DND-41 (cell line): ENCODE measurements at regions not wholly inside any gene's neighbourhood (a gene's known extent, or its start where the extent isn't known, plus 50 kb on each side); places are given as distances from the start of the nearest gene placed in this dataset.

Experiments
- ATAC-seq: fragments of 200-7000 bp; cut with Tn5 transposase; 3 replicates; pipeline ENCODE4 v1.9.1; 2021; ENCODE audit warnings: low read depth; ENCODE audit not compliant: insufficient read depth
- DNase-seq: peaks from one replicate; pipeline ENCODE4 v3.0.0-alpha.2; 2020
- H2AFZ ChIP-seq: 2 replicates; pipeline ENCODE4 v1.6.0; 2012; ENCODE audit warnings: low read depth, low read length
- H3K27ac ChIP-seq: 2 replicates; pipeline ENCODE4 v1.5.1; 2012; ENCODE audit warnings: low read length, inconsistent platforms
- H3K27me3 ChIP-seq: fragments of 200-600 bp; sonication (generic); 2 replicates; pipeline ENCODE4 v1.6.0; 2012; ENCODE audit warnings: low read length, mild to moderate bottlenecking, inconsistent platforms; ENCODE audit not compliant: insufficient read depth, poor library complexity
- H3K36me3 ChIP-seq: 2 replicates; pipeline ENCODE4 v1.5.1; 2012; ENCODE audit warnings: low read length, inconsistent platforms; ENCODE audit not compliant: insufficient read depth
- H3K4me1 ChIP-seq: 2 replicates; pipeline ENCODE4 v1.5.1; 2012; ENCODE audit warnings: mild to moderate bottlenecking, low read length; ENCODE audit not compliant: insufficient read depth
- H3K4me2 ChIP-seq: 2 replicates; pipeline ENCODE4 v1.6.0; 2012; ENCODE audit warnings: mild to moderate bottlenecking, moderate library complexity, low read length, inconsistent platforms; ENCODE audit not compliant: insufficient read depth
- H3K4me3 ChIP-seq, 2 experiments: fragments of 200-600 bp in 1 of 2; shearing (Covaris generic) in 1 of 2; 2 replicates each; pipeline ENCODE4 v1.5.1; 2012 to 2016; ENCODE audit warnings: inconsistent platforms in 2 of 2, low read length in 2 of 2, mild to moderate bottlenecking in 2 of 2, low read depth in 1 of 2, moderate library complexity in 1 of 2
- H3K79me2 ChIP-seq: 2 replicates; pipeline ENCODE4 v1.6.0; 2012; ENCODE audit warnings: low read length, inconsistent platforms; ENCODE audit not compliant: insufficient read depth
- H3K9ac ChIP-seq: 2 replicates; pipeline ENCODE4 v1.6.0; 2012; ENCODE audit warnings: low read depth, mild to moderate bottlenecking, inconsistent platforms, low read length, moderate library complexity
- H3K9me3 ChIP-seq: 2 replicates; pipeline ENCODE4 v1.5.1; 2012; ENCODE audit warnings: low read length, moderate library complexity, mild to moderate bottlenecking, inconsistent platforms; ENCODE audit not compliant: insufficient read depth, severe bottlenecking
- H4K20me1 ChIP-seq: 2 replicates; pipeline ENCODE4 v1.6.0; 2012; ENCODE audit warnings: low read length; ENCODE audit not compliant: insufficient read depth
- CTCF ChIP-seq: IDR thresholded peaks from 2 replicates; pipeline ENCODE4 v1.5.1; 2012; ENCODE audit warnings: borderline replicate concordance, low read length, moderate library complexity, mild to moderate bottlenecking; ENCODE audit not compliant: poor library complexity, severe bottlenecking; ENCODE audit errors: extremely low read depth
- EZH2 ChIP-seq: IDR thresholded peaks from 3 replicates; pipeline ENCODE4 v1.6.1; 2012; ENCODE audit warnings: borderline replicate concordance, low read depth, mild to moderate bottlenecking, moderate library complexity, low read length, inconsistent platforms; ENCODE audit not compliant: severe bottlenecking

DNA sequence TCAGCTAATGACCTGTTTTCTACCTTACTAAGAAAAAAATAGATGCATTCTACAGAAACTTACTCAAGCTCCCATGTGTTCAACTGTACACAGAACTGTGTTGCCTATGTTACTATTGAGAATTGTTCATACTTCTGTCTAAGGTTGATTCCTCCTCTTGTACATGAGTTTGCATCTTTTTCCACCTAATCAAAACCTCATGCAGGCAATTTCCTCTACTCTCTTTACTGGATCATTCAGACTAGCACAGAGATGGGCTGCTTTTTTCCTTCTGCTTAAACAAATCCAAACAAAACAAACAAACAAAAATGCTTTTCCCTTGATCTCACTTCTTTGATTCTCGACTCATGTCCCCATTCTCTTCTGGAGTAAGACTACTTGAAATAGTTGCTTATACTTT is 58.8 kb upstream of the PTGFR start:
- Histone ChIP-seq H4K20me1 (no peaks in the 10 kb centered on the region), H3K4me1 (no peaks in the 10 kb centered on the region), H3K4me2 (no peak overlapping the region), H3K36me3 (no peaks in the 10 kb centered on the region), H3K27ac (no peak overlapping the region), H2AFZ (no peak overlapping the region), H3K4me3 (no peak overlapping the region), H3K27me3 (no peaks in the 10 kb centered on the region), H3K79me2 (no peaks in the 10 kb centered on the region), H3K9ac (no peak overlapping the region), H3K9me3 (no peaks in the 10 kb centered on the region)
- TF ChIP-seq EZH2 = no peak
- TF ChIP-seq CTCF = no peak
- ATAC-seq (no peak), DNase-seq (no peak)

- no peaks in the 10 kb centered on the region for H3K9me3 ChIP-seq
- H3K27ac ChIP-seq = no peak overlapping the region
- H3K9ac ChIP-seq = no peak overlapping the region
- no peak overlapping the region for H3K4me2 ChIP-seq
- H3K27me3 ChIP-seq = no peaks in the 10 kb centered on the region
- H3K36me3 ChIP-seq = no peaks in the 10 kb centered on the region
- no peaks in the 10 kb centered on the region for H3K79me2 ChIP-seq
- DNase-seq = no peak
- no peak for ATAC-seq
- no peak overlapping the region for H2AFZ ChIP-seq
- H3K4me3 ChIP-seq = no peak overlapping the region
- H3K4me1 ChIP-seq = no peaks in the 10 kb centered on the region
- H4K20me1 ChIP-seq = no peaks in the 10 kb centered on the region
- no peak for TF ChIP-seq CTCF
These were observed 56.4 kb upstream of the PTGFR start for GRCh38 chr1:78434351-78434750.

DNA sequence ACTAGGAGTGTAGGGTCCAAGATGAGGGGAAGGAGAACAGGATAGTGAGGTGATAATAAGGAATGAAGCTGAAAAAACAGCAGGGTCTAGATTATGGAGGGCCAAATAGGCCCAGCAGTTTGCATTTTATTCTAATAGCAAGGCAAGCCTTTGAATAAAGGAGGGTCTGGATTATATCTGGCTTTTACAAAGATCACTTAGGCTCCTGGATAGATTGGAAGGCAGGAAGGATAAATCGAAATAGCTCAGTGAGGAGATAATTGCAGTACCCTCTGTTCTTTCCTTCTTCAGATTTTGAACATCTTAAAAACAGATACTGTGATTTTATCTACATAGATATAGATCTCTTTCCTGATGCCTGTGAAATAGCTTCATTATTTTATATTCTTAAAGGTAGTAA is 53.8 kb upstream of the PTGFR start:
- Histone ChIP-seq H4K20me1 (no peaks in the 10 kb centered on the region), H3K36me3 (no peaks in the 10 kb centered on the region), H3K27me3 (no peaks in the 10 kb centered on the region), H3K9ac (no peak overlapping the region), H3K79me2 (no peaks in the 10 kb centered on the region), H2AFZ (no peak overlapping the region), H3K27ac (no peak overlapping the region), H3K4me2 (no peak overlapping the region), H3K9me3 (no peaks in the 10 kb centered on the region), H3K4me1 (no peaks in the 10 kb centered on the region), H3K4me3 (no peak overlapping the region)
- ATAC-seq (no peak), DNase-seq (no peak)
- TF ChIP-seq CTCF (no peak), EZH2 (no peak)

DNA sequence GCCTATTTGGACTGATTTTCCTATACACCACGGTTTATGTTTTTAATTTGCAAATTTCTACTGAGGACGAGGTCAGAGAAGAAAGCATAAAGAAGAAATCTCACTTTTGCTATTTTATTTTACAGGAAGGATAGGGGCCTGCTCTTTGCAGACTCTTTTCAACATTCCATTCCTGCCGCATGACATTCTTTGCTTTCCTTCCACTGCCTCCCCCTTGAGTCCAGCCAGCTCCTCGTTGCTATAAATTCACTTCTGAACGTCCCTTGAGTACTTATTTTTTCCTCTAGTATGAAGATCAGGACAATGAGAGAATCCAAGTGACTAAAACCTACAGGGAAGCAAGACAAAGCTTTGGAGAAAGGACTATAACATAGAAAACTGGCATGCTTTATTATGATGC is 53.4 kb upstream of the PTGFR start:
- Histone ChIP-seq H3K4me2 (no peak overlapping the region), H3K36me3 (no peaks in the 10 kb centered on the region), H3K79me2 (no peaks in the 10 kb centered on the region), H3K27me3 (no peaks in the 10 kb centered on the region), H3K9ac (no peak overlapping the region), H3K4me3 (no peak overlapping the region), H3K27ac (no peak overlapping the region), H2AFZ (no peak overlapping the region), H4K20me1 (no peaks in the 10 kb centered on the region), H3K4me1 (no peaks in the 10 kb centered on the region), H3K9me3 (no peaks in the 10 kb centered on the region)
- DNase-seq (no peak), ATAC-seq (no peak)
- TF ChIP-seq CTCF (no peak), EZH2 (no peak)
